Transverse colon (tissue), 4 donors: ENCODE measurements at regions not wholly inside any gene's neighbourhood (a gene's known extent, or its start where the extent isn't known, plus 50 kb on each side); places are given as distances from the start of the nearest gene placed in this dataset.

Experiments used
- DNase-seq: peaks from one replicate; pipeline ENCODE4 v3.0.0-alpha.2; 2019
- H3K27ac ChIP-seq, 4 donors: fragments of 200-600 bp; sonication (generic); 2 replicates each; pipeline ENCODE4 v1.5.1; 2016 to 2018; ENCODE audit warnings: inconsistent platforms in 4 of 4
- H3K27me3 ChIP-seq: fragments of 200-600 bp; sonication (generic); 2 replicates; pipeline ENCODE4 v1.5.1; 2017; ENCODE audit warnings: inconsistent platforms
- H3K36me3 ChIP-seq, 4 donors: fragments of 200-600 bp; sonication (generic); 2 replicates each; pipeline ENCODE4 v1.5.1; 2017 to 2019; ENCODE audit warnings: inconsistent platforms in 4 of 4
- H3K4me1 ChIP-seq, 4 donors: fragments of 200-600 bp; sonication (generic); 2 replicates each; pipeline ENCODE4 v1.5.1; 2017 to 2020; ENCODE audit warnings: inconsistent platforms in 4 of 4
- H3K4me3 ChIP-seq, 4 donors: fragments of 200-600 bp; sonication (generic); 1 replicate in 1 of 4; 2 replicates in 3 of 4; pipeline versions ENCODE4 v1.5.1 to v1.6.1; 2017 to 2019; ENCODE audit warnings: inconsistent platforms in 4 of 4
- H3K9me3 ChIP-seq, 2 donors: fragments of 200-600 bp; sonication (generic); 2 replicates each; pipeline ENCODE4 v1.5.1; 2017 to 2019; ENCODE audit warnings: inconsistent platforms in 2 of 2
- EP300 ChIP-seq: sonication (generic); formaldehyde crosslinking; IDR thresholded peaks from one replicate; pipeline ENCODE4 v1.6.1; 2017; ENCODE audit warnings: antibody characterized with exemption, low read depth
- POLR2A ChIP-seq: fragments of 450-650 bp; IDR thresholded peaks from one replicate; pipeline ENCODE4 v1.6.1; 2016; ENCODE audit warnings: antibody characterized with exemption, mild to moderate bottlenecking, moderate library complexity
- POLR2AphosphoS5 ChIP-seq, 3 donors: sonication (generic); formaldehyde crosslinking; IDR thresholded peaks; one replicate each; pipeline ENCODE4 v1.6.1; 2016; ENCODE audit warnings: antibody characterized with exemption in 3 of 3
- WGBS, 2 donors: methylation state at CpG; one replicate each; pipeline ENCODE4 v1.1.5; 2018; ENCODE audit warnings: low coverage in 1 of 2; 5-methylcytosine and 5-hydroxymethylcytosine counted together
- in situ Hi-C, 4 donors: fragments of 200-750 bp; cut with MboI; loops; one replicate each; pipeline versions ENCODE4 v1.15.0 to v1.15.1; 2017; ENCODE audit warnings: low sequenced_read_pairs in 3 of 4, low pct_ligation_motif_present in 1 of 4, low pct_unique_long_range_greater_than_20kb in 1 of 4
- intact Hi-C: fragments of 100-400 bp; cut with DNase I; formaldehyde crosslinking; loops from one replicate; pipeline ENCODE4 v1.15.1; 2023; ENCODE audit warnings: low total_unique reads
- TF ChIP-seq, protein P1 (sequence below), 5 experiments: fragments of 200-600 bp in 3 of 5; fragments of 450-650 bp in 2 of 5; sonication (generic) in 3 of 5; IDR thresholded peaks; 1 replicate in 2 of 5; 2 replicates in 3 of 5; pipeline ENCODE4 v1.5.1; 2016 to 2017; ENCODE audit warnings: antibody characterized with exemption in 5 of 5, inconsistent platforms in 3 of 5, mild to moderate bottlenecking in 2 of 5, moderate library complexity in 1 of 5

DNA sequence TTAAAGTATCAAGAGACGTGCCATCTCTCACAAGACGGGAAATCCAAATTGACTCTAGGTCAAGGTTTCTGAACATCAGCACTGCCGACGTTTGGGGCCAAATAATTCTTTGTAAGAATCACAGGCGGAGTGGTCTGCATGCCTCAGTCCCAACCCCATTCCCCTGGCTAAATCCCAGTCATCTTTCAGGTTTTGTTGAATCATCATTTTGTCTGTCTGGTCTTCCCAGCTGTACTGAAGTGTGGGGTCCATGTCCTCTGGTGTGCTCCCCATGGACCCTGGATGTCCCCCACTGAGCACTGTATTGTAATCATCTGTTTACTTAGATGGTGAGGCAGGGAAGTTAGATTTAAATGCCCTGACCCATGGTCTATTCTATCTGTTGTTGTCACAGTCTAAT, 103.6 kb upstream of the GALNT18 start:
- H3K9me3 ChIP-seq = no peaks in the 10 kb centered on the region
- no peak overlapping the region for H3K27ac ChIP-seq
- H3K27me3 ChIP-seq = no peaks in the 10 kb centered on the region
- no peak overlapping the region for H3K4me3 ChIP-seq
- in situ Hi-C loops = no loop called here
- H3K36me3 ChIP-seq = no peaks in the 10 kb centered on the region
- intact Hi-C loops = no loop called here
- TF ChIP-seq EP300 = no peak
- TF ChIP-seq POLR2A = no peak
- TF ChIP-seq, protein P1, sequence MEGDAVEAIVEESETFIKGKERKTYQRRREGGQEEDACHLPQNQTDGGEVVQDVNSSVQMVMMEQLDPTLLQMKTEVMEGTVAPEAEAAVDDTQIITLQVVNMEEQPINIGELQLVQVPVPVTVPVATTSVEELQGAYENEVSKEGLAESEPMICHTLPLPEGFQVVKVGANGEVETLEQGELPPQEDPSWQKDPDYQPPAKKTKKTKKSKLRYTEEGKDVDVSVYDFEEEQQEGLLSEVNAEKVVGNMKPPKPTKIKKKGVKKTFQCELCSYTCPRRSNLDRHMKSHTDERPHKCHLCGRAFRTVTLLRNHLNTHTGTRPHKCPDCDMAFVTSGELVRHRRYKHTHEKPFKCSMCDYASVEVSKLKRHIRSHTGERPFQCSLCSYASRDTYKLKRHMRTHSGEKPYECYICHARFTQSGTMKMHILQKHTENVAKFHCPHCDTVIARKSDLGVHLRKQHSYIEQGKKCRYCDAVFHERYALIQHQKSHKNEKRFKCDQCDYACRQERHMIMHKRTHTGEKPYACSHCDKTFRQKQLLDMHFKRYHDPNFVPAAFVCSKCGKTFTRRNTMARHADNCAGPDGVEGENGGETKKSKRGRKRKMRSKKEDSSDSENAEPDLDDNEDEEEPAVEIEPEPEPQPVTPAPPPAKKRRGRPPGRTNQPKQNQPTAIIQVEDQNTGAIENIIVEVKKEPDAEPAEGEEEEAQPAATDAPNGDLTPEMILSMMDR (IDR thresholded peaks at IDR 0.05) = no peak
- no peak for TF ChIP-seq POLR2AphosphoS5 (IDR thresholded peaks at IDR 0.05)
- 79 to 83% methylated on average over 5 of the region's 5 CpGs for WGBS, 2 donors
- H3K4me1 ChIP-seq = no peaks in the 10 kb centered on the region
- no peak for DNase-seq

DNA sequence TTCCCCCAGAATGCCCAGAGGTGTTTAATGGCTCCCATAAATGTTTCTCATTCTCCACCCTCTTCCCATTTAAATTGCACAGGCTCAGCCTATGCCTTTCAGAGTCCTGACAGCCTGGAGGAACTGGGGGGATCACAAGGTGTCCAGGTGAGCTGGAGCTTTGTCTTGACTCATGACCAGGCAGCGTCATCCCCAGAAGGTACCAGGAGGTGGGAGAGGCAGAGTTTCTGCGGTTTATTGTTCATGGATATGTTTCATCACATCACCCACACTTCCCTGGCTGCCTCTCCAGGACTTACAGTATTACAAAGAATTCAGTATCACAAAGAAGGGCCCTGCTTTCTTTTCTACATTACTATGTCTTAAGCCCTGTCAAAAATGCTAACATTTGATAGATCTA, 103.2 kb upstream of the GALNT18 start:
- in situ Hi-C loops (no loop called here), intact Hi-C loops (no loop called here)
- no peak overlapping the region for H3K27ac ChIP-seq
- DNase-seq = no peak
- no peak for TF ChIP-seq EP300
- TF ChIP-seq, protein P1 (IDR thresholded peaks at IDR 0.05) = no peak
- TF ChIP-seq POLR2AphosphoS5 (IDR thresholded peaks at IDR 0.05) = no peak
- TF ChIP-seq POLR2A = no peak
- no peaks in the 10 kb centered on the region for H3K9me3 ChIP-seq
- H3K27me3 ChIP-seq = no peaks in the 10 kb centered on the region
- no peaks in the 10 kb centered on the region for H3K36me3 ChIP-seq
- H3K4me1 ChIP-seq = no peaks in the 10 kb centered on the region
- 81 to 83% methylated on average over 1 to 2 of the region's 2 CpGs for WGBS, 2 donors
- no peak overlapping the region for H3K4me3 ChIP-seq

DNA sequence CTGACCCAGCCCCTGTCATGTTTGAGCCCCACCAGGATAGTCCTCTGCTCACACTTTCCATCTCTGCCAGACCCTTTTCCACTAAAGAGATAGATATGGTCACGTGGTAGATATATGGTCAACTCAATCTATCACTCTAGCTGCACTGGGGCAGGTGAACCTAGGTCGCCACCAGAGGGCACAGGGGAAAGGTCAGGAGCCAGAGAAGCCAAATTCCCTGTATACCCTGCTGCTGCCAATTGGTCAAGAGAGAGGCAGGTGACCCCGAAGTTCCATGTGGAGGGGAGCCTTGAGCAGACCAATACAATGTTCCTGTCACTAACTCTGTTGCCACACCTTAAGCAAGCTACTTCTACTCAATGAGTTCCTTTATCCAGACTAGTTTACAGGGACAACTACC, 101.1 kb upstream of the GALNT18 start:
- no peak overlapping the region for H3K27ac ChIP-seq
- no peaks in the 10 kb centered on the region for H3K9me3 ChIP-seq
- no peak for DNase-seq
- no peaks in the 10 kb centered on the region for H3K4me1 ChIP-seq
- H3K36me3 ChIP-seq = no peaks in the 10 kb centered on the region
- WGBS, 2 donors = 45% methylated on average over 3 of the region's 3 CpGs; no CpG with 5 or more reads in 1 of the 2 donors
- no peaks in the 10 kb centered on the region for H3K27me3 ChIP-seq
- intact Hi-C loops = no loop called here
- H3K4me3 ChIP-seq = no peak overlapping the region
- TF ChIP-seq POLR2A (no peak), POLR2AphosphoS5 (IDR thresholded peaks at IDR 0.05) (no peak), EP300 (no peak)
- TF ChIP-seq, protein P1 (IDR thresholded peaks at IDR 0.05) = no peak
- in situ Hi-C loops = no loop called here

DNA sequence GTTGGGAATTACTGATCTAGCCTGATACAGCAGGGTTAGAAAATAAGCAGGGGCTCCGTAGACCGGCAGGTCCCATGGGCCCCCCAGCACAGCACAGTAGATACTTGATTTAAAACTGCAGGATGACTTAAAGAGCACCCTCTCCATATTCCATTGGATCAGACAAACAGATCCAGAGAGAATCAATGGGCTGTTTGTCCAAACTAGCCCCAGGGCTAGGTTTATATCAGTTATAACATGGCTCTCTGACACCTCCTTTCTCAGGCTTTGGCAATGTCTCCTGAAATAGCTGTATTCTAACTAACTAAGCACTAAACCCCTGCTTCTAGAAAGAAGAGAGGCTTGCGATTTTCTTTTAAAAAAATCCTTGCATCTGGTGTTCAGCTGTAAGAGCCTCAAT, 100.4 kb upstream of the GALNT18 start:
- Histone ChIP-seq H3K27me3 (no peaks in the 10 kb centered on the region), H3K9me3 (no peaks in the 10 kb centered on the region), H3K4me3 (no peak overlapping the region), H3K27ac (no peak overlapping the region), H3K36me3 (no peaks in the 10 kb centered on the region), H3K4me1 (no peaks in the 10 kb centered on the region)
- TF ChIP-seq POLR2A = no peak
- TF ChIP-seq POLR2AphosphoS5 (IDR thresholded peaks at IDR 0.05) = no peak
- no peak for TF ChIP-seq EP300
- TF ChIP-seq, protein P1 (IDR thresholded peaks at IDR 0.05) = no peak
- intact Hi-C loops = no loop called here
- DNase-seq = no peak
- 97% methylated on average over 3 of the region's 3 CpGs; no CpG with 5 or more reads in 1 of the 2 donors for WGBS, 2 donors
- in situ Hi-C loops = no loop called here
